Endodermal cell (in vitro differentiated cells): ENCODE measurements at regions not wholly inside any gene's neighbourhood (a gene's known extent, or its start where the extent isn't known, plus 50 kb on each side); places are given as distances from the start of the nearest gene placed in this dataset.

Source experiments
- DNase-seq: peaks from one replicate; pipeline ENCODE4 v3.0.0-alpha.2; 2017
- H3K27ac ChIP-seq: 2 replicates; pipeline ENCODE4 v1.5.1; 2013; ENCODE audit warnings: mild to moderate bottlenecking, low read depth, low read length, moderate library complexity
- H3K27me3 ChIP-seq: 2 replicates; pipeline ENCODE4 v1.6.1; 2013; ENCODE audit warnings: mild to moderate bottlenecking, low read length, moderate library complexity; ENCODE audit not compliant: insufficient read depth, control insufficient read depth, poor library complexity, severe bottlenecking
- H3K36me3 ChIP-seq: 2 replicates; pipeline ENCODE4 v1.7.0; 2013; ENCODE audit warnings: mild to moderate bottlenecking, low read length, moderate library complexity; ENCODE audit not compliant: control insufficient read depth, insufficient read depth
- H3K4me1 ChIP-seq: one replicate; pipeline ENCODE4 v1.7.0; 2013; ENCODE audit warnings: low read length; ENCODE audit not compliant: control insufficient read depth, insufficient read depth
- H3K4me3 ChIP-seq: 2 replicates; pipeline ENCODE4 v1.5.1; 2013; ENCODE audit warnings: mild to moderate bottlenecking, low read length, moderate library complexity
- H3K9ac ChIP-seq: 2 replicates; pipeline ENCODE4 v1.6.1; 2013; ENCODE audit warnings: mild to moderate bottlenecking, low read length, moderate library complexity; ENCODE audit not compliant: poor library complexity, severe bottlenecking; ENCODE audit errors: extremely low read depth
- H3K9me3 ChIP-seq: 2 replicates; pipeline ENCODE4 v1.6.1; 2013; ENCODE audit warnings: mild to moderate bottlenecking, low read length, moderate library complexity; ENCODE audit not compliant: control insufficient read depth
- H3K27ac Mint-ChIP-seq: 2 replicates; pipeline ENCODE4 v1.8.0; 2020; ENCODE audit warnings: mixed read lengths
- H3K27me3 Mint-ChIP-seq: 2 replicates; pipeline ENCODE4 v1.8.0; 2021; ENCODE audit warnings: mild to moderate bottlenecking, mixed read lengths; ENCODE audit not compliant: insufficient read depth
- H3K36me3 Mint-ChIP-seq: 2 replicates; pipeline ENCODE4 v1.8.0; 2020; ENCODE audit warnings: low read depth, mixed read lengths
- H3K4me1 Mint-ChIP-seq: 2 replicates; pipeline ENCODE4 v1.8.0; 2020; ENCODE audit warnings: mixed read lengths
- H3K4me3 Mint-ChIP-seq: 2 replicates; pipeline ENCODE4 v1.8.0; 2020; ENCODE audit warnings: mild to moderate bottlenecking, moderate library complexity, mixed read lengths
- H3K9me3 Mint-ChIP-seq: 2 replicates; pipeline ENCODE4 v1.8.0; 2020; ENCODE audit warnings: mild to moderate bottlenecking, mixed read lengths
- CTCF ChIP-seq: fragments of 200-600 bp; sonication (generic); conservative IDR thresholded peaks from 2 replicates; pipeline ENCODE4 v1.5.0; 2021; ENCODE audit warnings: antibody characterized with exemption, mild to moderate bottlenecking
- WGBS, 2 experiments: methylation state at CpG; one replicate each; pipeline versions ENCODE4 v1.1.5 to v1.1.7; 2013; ENCODE audit warnings: missing lambda C conversion rate in 2 of 2, mixed read lengths in 1 of 2; ENCODE audit not compliant: insufficient coverage in 1 of 2, insufficient read length in 1 of 2; 5-methylcytosine and 5-hydroxymethylcytosine counted together

GRCh38 chr11:104369761-104370160, 205.8 kb upstream of the PDGFD start:
- no peaks in the 10 kb centered on the region for H3K4me1 Mint-ChIP-seq
- Histone ChIP-seq H3K4me1 (no peaks in the 10 kb centered on the region), H3K9me3 (no peaks in the 10 kb centered on the region), H3K9ac (no peak overlapping the region), H3K27me3 (no peaks in the 10 kb centered on the region), H3K4me3 (no peak overlapping the region), H3K36me3 (no peaks in the 10 kb centered on the region), H3K27ac (no peak overlapping the region)
- no peaks in the 10 kb centered on the region for H3K36me3 Mint-ChIP-seq
- H3K27me3 Mint-ChIP-seq: no peaks in the 10 kb centered on the region
- no peak overlapping the region for H3K27ac Mint-ChIP-seq
- 90 to 93% methylated on average over 3 to 4 of the region's 4 CpGs for WGBS, 2 experiments
- peaks cover 8% of the 10 kb centered on the region for H3K9me3 Mint-ChIP-seq
- no peak for TF ChIP-seq CTCF
- no peak overlapping the region for H3K4me3 Mint-ChIP-seq
- DNase-seq: no peak

GRCh38 chr11:104366321-104366734, 202.4 kb upstream of the PDGFD start:
- 93 to 95% methylated on average over 18 to 33 of the region's 33 CpGs for WGBS, 2 experiments

GRCh38 chr11:104365676-104366075, 201.7 kb upstream of the PDGFD start:
- H3K27ac ChIP-seq: no peak overlapping the region
- H3K36me3 Mint-ChIP-seq: no peaks in the 10 kb centered on the region
- no peak for DNase-seq
- no peak overlapping the region for H3K4me3 ChIP-seq
- peaks cover 4% of the 10 kb centered on the region for H3K4me1 Mint-ChIP-seq
- H3K4me1 ChIP-seq: no peaks in the 10 kb centered on the region
- H3K4me3 Mint-ChIP-seq: no peak overlapping the region
- no peaks in the 10 kb centered on the region for H3K27me3 Mint-ChIP-seq
- no peaks in the 10 kb centered on the region for H3K9me3 ChIP-seq
- H3K27ac Mint-ChIP-seq: no peak overlapping the region
- no peaks in the 10 kb centered on the region for H3K36me3 ChIP-seq
- H3K9ac ChIP-seq: no peak overlapping the region
- no peak for TF ChIP-seq CTCF
- 86 to 93% methylated on average over 3 to 6 of the region's 6 CpGs for WGBS, 2 experiments
- H3K9me3 Mint-ChIP-seq: peaks cover 8% of the 10 kb centered on the region
- no peaks in the 10 kb centered on the region for H3K27me3 ChIP-seq

More at GRCh38 chr11:104366321-104366734, 202.4 kb upstream of the PDGFD start:
- Histone ChIP-seq H3K9me3 (no peaks in the 10 kb centered on the region), H3K27ac (no peak overlapping the region), H3K27me3 (no peaks in the 10 kb centered on the region), H3K4me1 (no peaks in the 10 kb centered on the region), H3K36me3 (no peaks in the 10 kb centered on the region), H3K9ac (no peak overlapping the region), H3K4me3 (no peak overlapping the region)
- peaks cover 8% of the 10 kb centered on the region for H3K9me3 Mint-ChIP-seq
- no peaks in the 10 kb centered on the region for H3K36me3 Mint-ChIP-seq
- peaks cover 4% of the 10 kb centered on the region for H3K4me1 Mint-ChIP-seq
- DNase-seq: no peak
- H3K27ac Mint-ChIP-seq: no peak overlapping the region
- H3K27me3 Mint-ChIP-seq: no peaks in the 10 kb centered on the region
- TF ChIP-seq CTCF: no peak
- no peak overlapping the region for H3K4me3 Mint-ChIP-seq
